GM06990 (cell line): ENCODE measurements at regions not wholly inside any gene's neighbourhood (a gene's known extent, or its start where the extent isn't known, plus 50 kb on each side); places are given as distances from the start of the nearest gene placed in this dataset.

Experiments
- DNase-seq: peaks from one replicate; pipeline ENCODE4 v3.0.0-alpha.2; 2011; ENCODE audit not compliant: insufficient read length; ENCODE audit errors: extremely low read depth
- H3K27me3 ChIP-seq: replicated peaks from 2 replicates; pipeline ENCODE4 v1.6.0; 2011; ENCODE audit warnings: low read length; ENCODE audit not compliant: control insufficient read depth, insufficient read depth
- H3K36me3 ChIP-seq: 2 replicates; pipeline ENCODE4 v1.5.1; 2011; ENCODE audit warnings: low read length; ENCODE audit not compliant: control insufficient read depth, insufficient read depth
- H3K4me3 ChIP-seq: replicated peaks from 2 replicates; pipeline ENCODE4 v1.5.1; 2011; ENCODE audit warnings: low read depth, mild to moderate bottlenecking, control low read depth, low read length
- CTCF ChIP-seq: IDR thresholded peaks from 2 replicates; pipeline ENCODE4 v1.5.1; 2011; ENCODE audit warnings: low read length, control low read depth, mild to moderate bottlenecking, inconsistent platforms; ENCODE audit not compliant: insufficient read depth, poor library complexity, severe bottlenecking

- H3K27me3 ChIP-seq: no peaks in the 10 kb centered on the region
- no peaks in the 10 kb centered on the region for H3K36me3 ChIP-seq
- TF ChIP-seq CTCF: no peak
- H3K4me3 ChIP-seq: no peak overlapping the region
- DNase-seq: no peak
These were observed 146.9 kb upstream of the FMR1 start for GRCh38 chrX:147764868-147765267.

GRCh38 chrX:147770858-147771257 is 140.9 kb upstream of the FMR1 start:
- no peak for DNase-seq

GRCh38 chrX:147776988-147777387 is 134.7 kb upstream of the FMR1 start:
- Histone ChIP-seq H3K27me3 (no peaks in the 10 kb centered on the region), H3K4me3 (no peak overlapping the region), H3K36me3 (no peaks in the 10 kb centered on the region)
- DNase-seq: no peak
- TF ChIP-seq CTCF: no peak

More at GRCh38 chrX:147770858-147771257, 140.9 kb upstream of the FMR1 start:
- Histone ChIP-seq H3K36me3 (no peaks in the 10 kb centered on the region), H3K27me3 (no peaks in the 10 kb centered on the region), H3K4me3 (no peak overlapping the region)
- TF ChIP-seq CTCF: no peak

GRCh38 chrX:147779173-147779572 is 132.5 kb upstream of the FMR1 start:
- Histone ChIP-seq H3K36me3 (no peaks in the 10 kb centered on the region), H3K4me3 (no peak overlapping the region), H3K27me3 (no peaks in the 10 kb centered on the region)
- DNase-seq: no peak
- no peak for TF ChIP-seq CTCF

GRCh38 chrX:147781844-147782243 is 129.9 kb upstream of the FMR1 start:
- Histone ChIP-seq H3K4me3 (no peak overlapping the region), H3K36me3 (no peaks in the 10 kb centered on the region), H3K27me3 (no peaks in the 10 kb centered on the region)
- no peak for TF ChIP-seq CTCF
- DNase-seq: no peak

- DNase-seq: no peak
- no peak overlapping the region for H3K4me3 ChIP-seq
- TF ChIP-seq CTCF: no peak
These were observed 122.9 kb upstream of the FMR1 start for GRCh38 chrX:147788641-147789350.

More at GRCh38 chrX:147788641-147789350, 122.9 kb upstream of the FMR1 start:
- no peaks in the 10 kb centered on the region for H3K36me3 ChIP-seq
- H3K27me3 ChIP-seq: no peaks in the 10 kb centered on the region
